HFFc6 (cell line): ENCODE measurements at regions not wholly inside any gene's neighbourhood (a gene's known extent, or its start where the extent isn't known, plus 50 kb on each side); places are given as distances from the start of the nearest gene placed in this dataset.

Experiments used
- DNase-seq: peaks from one replicate; pipeline ENCODE4 v3.0.0-alpha.2; 2018
- H3K27ac Mint-ChIP-seq: 2 replicates; pipeline ENCODE4 v1.8.0; 2020; ENCODE audit warnings: mild to moderate bottlenecking, mixed read lengths
- H3K27me3 Mint-ChIP-seq: 2 replicates; pipeline ENCODE4 v1.8.0; 2021; ENCODE audit warnings: mild to moderate bottlenecking, moderate library complexity, mixed read lengths; ENCODE audit not compliant: insufficient read depth
- H3K36me3 Mint-ChIP-seq: 2 replicates; pipeline ENCODE4 v1.8.0; 2021; ENCODE audit warnings: low read depth, mixed read lengths
- H3K4me1 Mint-ChIP-seq: 2 replicates; pipeline ENCODE4 v1.8.0; 2020; ENCODE audit warnings: low read depth, mixed read lengths
- H3K4me3 Mint-ChIP-seq: 2 replicates; pipeline ENCODE4 v1.8.0; 2020; ENCODE audit warnings: mild to moderate bottlenecking, moderate library complexity, mixed read lengths
- H3K9me3 Mint-ChIP-seq: 2 replicates; pipeline ENCODE4 v1.8.0; 2020; ENCODE audit warnings: mild to moderate bottlenecking, mixed read lengths
- CTCF ChIP-seq: fragments of 200-600 bp; sonication (generic); IDR thresholded peaks from 2 replicates; pipeline ENCODE4 v1.5.0; 2021; ENCODE audit warnings: antibody characterized with exemption, mild to moderate bottlenecking

GRCh38 chr13:107351305-107351704, 783.4 kb upstream of the ARGLU1 start:
- TF ChIP-seq CTCF, result no peak
- no peaks in the 10 kb centered on the region for H3K27me3 Mint-ChIP-seq
- no peak overlapping the region for H3K27ac Mint-ChIP-seq
- no peak for DNase-seq
- H3K9me3 Mint-ChIP-seq, result peaks cover 61% of the 10 kb centered on the region
- peaks cover 9% of the 10 kb centered on the region for H3K36me3 Mint-ChIP-seq
- H3K4me3 Mint-ChIP-seq, result no peak overlapping the region
- no peaks in the 10 kb centered on the region for H3K4me1 Mint-ChIP-seq

- H3K9me3 Mint-ChIP-seq, result peaks cover 50% of the 10 kb centered on the region
- H3K27ac Mint-ChIP-seq, result no peak overlapping the region
Observed at GRCh38 chr13:107348925-107349324, 781.0 kb upstream of the ARGLU1 start.

GRCh38 chr13:107348471-107348870, 780.5 kb upstream of the ARGLU1 start:
- Mint-ChIP-seq H3K27me3 (no peaks in the 10 kb centered on the region), H3K4me1 (no peaks in the 10 kb centered on the region), H3K9me3 (peaks cover 47% of the 10 kb centered on the region), H3K36me3 (peaks cover 4% of the 10 kb centered on the region), H3K27ac (no peak overlapping the region), H3K4me3 (no peak overlapping the region)
- DNase-seq, result no peak
- no peak for TF ChIP-seq CTCF

More at GRCh38 chr13:107348925-107349324, 781.0 kb upstream of the ARGLU1 start:
- no peak for TF ChIP-seq CTCF
- H3K4me1 Mint-ChIP-seq, result no peaks in the 10 kb centered on the region
- no peaks in the 10 kb centered on the region for H3K27me3 Mint-ChIP-seq
- no peak for DNase-seq
- peaks cover 4% of the 10 kb centered on the region for H3K36me3 Mint-ChIP-seq
- H3K4me3 Mint-ChIP-seq, result no peak overlapping the region

GRCh38 chr13:107347641-107348369, 779.9 kb upstream of the ARGLU1 start:
- peaks cover 4% of the 10 kb centered on the region for H3K36me3 Mint-ChIP-seq
- no peak overlapping the region for H3K27ac Mint-ChIP-seq
- H3K4me1 Mint-ChIP-seq, result no peaks in the 10 kb centered on the region
- TF ChIP-seq CTCF, result no peak
- H3K4me3 Mint-ChIP-seq, result no peak overlapping the region
- H3K27me3 Mint-ChIP-seq, result no peaks in the 10 kb centered on the region
- DNase-seq, result no peak
- H3K9me3 Mint-ChIP-seq, result peaks cover 44% of the 10 kb centered on the region

GRCh38 chr13:107342747-107343146, 774.8 kb upstream of the ARGLU1 start:
- Mint-ChIP-seq H3K27ac (no peak overlapping the region), H3K4me1 (no peaks in the 10 kb centered on the region), H3K4me3 (no peak overlapping the region), H3K27me3 (no peaks in the 10 kb centered on the region; the same call in 1 of the 2 replicates), H3K36me3 (no peaks in the 10 kb centered on the region; the same call in 1 of the 2 replicates), H3K9me3 (peaks cover 48% of the 10 kb centered on the region)
- no peak for TF ChIP-seq CTCF
- no peak for DNase-seq
